ENCODE measurements at regions not wholly inside any gene's neighbourhood (a gene's known extent, or its start where the extent isn't known, plus 50 kb on each side); places are given as distances from the start of the nearest gene placed in this dataset.

- DNase-seq (ENCODE audit: low read depth, low spot score), result no peak
Observed at GRCh38 chr1:30272277-30273020, 450.9 kb downstream of the MATN1 start.

- DNase-seq (ENCODE audit: low read depth, low spot score), result no peak
Observed at GRCh38 chr1:30271401-30272276, 451.7 kb downstream of the MATN1 start.

- DNase-seq (ENCODE audit: low read depth, low spot score), result no peak
Observed at GRCh38 chr1:30270461-30270860, 452.9 kb downstream of the MATN1 start.

- no peak for DNase-seq (ENCODE audit: low read depth, low spot score)
Observed at GRCh38 chr1:30268923-30269666, 454.3 kb downstream of the MATN1 start.

- no peak for DNase-seq (ENCODE audit: low read depth, low spot score)
Observed at GRCh38 chr1:30267856-30268255, 455.5 kb downstream of the MATN1 start.

- no peak for DNase-seq (ENCODE audit: low read depth, low spot score)
Observed at GRCh38 chr1:30267046-30267445, 456.3 kb downstream of the MATN1 start.

- DNase-seq (ENCODE audit: low read depth, low spot score), result no peak
Observed at GRCh38 chr1:30265127-30266070, 458.0 kb downstream of the MATN1 start.

- DNase-seq (ENCODE audit: low read depth, low spot score), result no peak
Observed at GRCh38 chr1:30264672-30265025, 458.7 kb downstream of the MATN1 start.

- DNase-seq (ENCODE audit: low read depth, low spot score), result no peak
Observed at GRCh38 chr1:30263888-30264671, 459.3 kb downstream of the MATN1 start.

GRCh38 chr1:30263405-30263804, 460.0 kb downstream of the MATN1 start:
- DNase-seq (ENCODE audit: low read depth, low spot score), result no peak

- DNase-seq (ENCODE audit: low read depth, low spot score), result no peak
Observed at GRCh38 chr1:30262158-30262557, 461.2 kb downstream of the MATN1 start.

GRCh38 chr1:30260318-30260717, 463.1 kb downstream of the MATN1 start:
- no peak for DNase-seq (ENCODE audit: low read depth, low spot score)

- DNase-seq (ENCODE audit: low read depth, low spot score), result no peak
Observed at GRCh38 chr1:30259631-30260030, 463.8 kb downstream of the MATN1 start.

GRCh38 chr1:30258876-30259275, 464.5 kb downstream of the MATN1 start:
- no peak for DNase-seq (ENCODE audit: low read depth, low spot score)

GRCh38 chr1:30258471-30258870, 464.9 kb downstream of the MATN1 start:
- DNase-seq (ENCODE audit: low read depth, low spot score), result no peak

- no peak for DNase-seq (ENCODE audit: low read depth, low spot score)
Observed at GRCh38 chr1:30257742-30258380, 465.5 kb downstream of the MATN1 start.

- DNase-seq (ENCODE audit: low read depth, low spot score), result no peak
Observed at GRCh38 chr1:30257322-30257721, 466.1 kb downstream of the MATN1 start.

GRCh38 chr1:30256911-30257310, 466.5 kb downstream of the MATN1 start:
- no peak for DNase-seq (ENCODE audit: low read depth, low spot score)

- no peak for DNase-seq (ENCODE audit: low read depth, low spot score)
Observed at GRCh38 chr1:30255111-30255724, 468.2 kb downstream of the MATN1 start.

Measured in activated CD4-positive, CD25-positive, alpha-beta regulatory T cell treated with anti-CD3 and anti-CD28 coated beads, Interleukin-2, amount 50 U/mL, for 16 hours (primary cell).